Suprapubic skin (tissue), 3 donors: ENCODE measurements at regions not wholly inside any gene's neighbourhood (a gene's known extent, or its start where the extent isn't known, plus 50 kb on each side); places are given as distances from the start of the nearest gene placed in this dataset.

Source experiments
- CTCF ChIP-seq, 2 donors: fragments of 200-600 bp in 1 of 2; fragments of 450-650 bp in 1 of 2; sonication (generic) in 1 of 2; IDR thresholded peaks; one replicate each; pipeline ENCODE4 v1.5.1; 2016 to 2019; ENCODE audit warnings: antibody characterized with exemption in 2 of 2, mild to moderate bottlenecking in 1 of 2, moderate library complexity in 1 of 2
- POLR2A ChIP-seq, 2 donors: fragments of 450-650 bp; IDR thresholded peaks; one replicate each; pipeline ENCODE4 v1.6.1; 2017; ENCODE audit warnings: antibody characterized with exemption in 2 of 2, mild to moderate bottlenecking in 2 of 2, moderate library complexity in 2 of 2

DNA sequence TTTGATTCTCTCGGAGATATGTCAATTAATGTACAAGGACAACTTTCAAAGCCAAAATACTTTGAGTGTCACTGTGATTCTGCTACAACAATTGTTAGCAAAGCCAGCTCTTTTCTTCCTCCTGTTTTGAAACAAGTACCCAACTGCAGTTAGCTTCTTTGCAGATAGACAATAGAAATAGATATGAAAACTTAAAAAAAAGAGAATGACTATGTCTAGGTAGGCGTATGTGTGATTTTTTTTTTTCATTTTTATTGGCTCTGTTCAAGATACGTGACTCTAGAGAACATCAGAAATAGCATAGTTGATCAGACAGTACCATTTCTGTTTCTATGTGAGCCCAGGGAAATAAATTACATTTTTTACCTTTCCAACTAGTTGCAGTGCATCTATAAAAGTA, 142.9 kb upstream of the CNTN4 start:
- TF ChIP-seq CTCF (IDR thresholded peaks at IDR 0.05): no peak
- TF ChIP-seq POLR2A (IDR thresholded peaks at IDR 0.05): no peak
